Neural cell (in vitro differentiated cells): ENCODE measurements at regions not wholly inside any gene's neighbourhood (a gene's known extent, or its start where the extent isn't known, plus 50 kb on each side); places are given as distances from the start of the nearest gene placed in this dataset.

Experiments used
- H2AFZ ChIP-seq: fragments of 200-600, 300-800 bp; sonication (generic), shearing (Covaris generic); 2 replicates; pipeline ENCODE4 v1.6.0; 2014; ENCODE audit warnings: low read depth, mild to moderate bottlenecking, antibody characterized with exemption, low read length, moderate library complexity
- H3F3A ChIP-seq: fragments of 200-600 bp; shearing (Covaris generic); 2 replicates; pipeline ENCODE4 v1.6.1; 2016; ENCODE audit warnings: mild to moderate bottlenecking, moderate library complexity, mixed read lengths, antibody characterized with exemption, low read length; ENCODE audit not compliant: insufficient read depth, poor library complexity, severe bottlenecking
- H3K27ac ChIP-seq: fragments of 200-600, 300-800 bp; sonication (generic), shearing (Covaris generic); 2 replicates; pipeline ENCODE4 v1.5.1; 2014; ENCODE audit warnings: mild to moderate bottlenecking, low read length, moderate library complexity
- H3K27me3 ChIP-seq: fragments of 300-800, 200-600 bp; sonication (generic), shearing (Covaris generic); 2 replicates; pipeline ENCODE4 v1.6.0; 2014; ENCODE audit warnings: mild to moderate bottlenecking, low read depth, low read length, moderate library complexity; ENCODE audit not compliant: insufficient read depth
- H3K36me3 ChIP-seq: fragments of 300-800, 200-600 bp; sonication (generic), shearing (Covaris generic); 2 replicates; pipeline ENCODE4 v1.5.1; 2014; ENCODE audit warnings: mild to moderate bottlenecking, antibody characterized with exemption, low read length, moderate library complexity; ENCODE audit not compliant: insufficient read depth
- H3K4me2 ChIP-seq: fragments of 300-800, 200-600 bp; sonication (generic), shearing (Covaris generic); 2 replicates; pipeline ENCODE4 v1.6.0; 2014; ENCODE audit warnings: mild to moderate bottlenecking, low read length
- H3K4me3 ChIP-seq: fragments of 300-800, 200-600 bp; sonication (generic), shearing (Covaris generic); 2 replicates; pipeline ENCODE4 v1.5.1; 2014; ENCODE audit warnings: mild to moderate bottlenecking, low read length, moderate library complexity
- H3K79me2 ChIP-seq: fragments of 200-600 bp; shearing (Covaris generic); replicated peaks from 2 replicates; pipeline ENCODE4 v1.6.0; 2014; ENCODE audit warnings: mild to moderate bottlenecking, low read length, moderate library complexity; ENCODE audit not compliant: insufficient read depth
- H3K9ac ChIP-seq: fragments of 300-800, 200-600 bp; sonication (generic), shearing (Covaris generic); 2 replicates; pipeline ENCODE4 v1.6.1; 2016; ENCODE audit warnings: mild to moderate bottlenecking, low read length, mixed read lengths
- H3K9me2 ChIP-seq: fragments of 200-600 bp; shearing (Covaris generic); 2 replicates; pipeline ENCODE4 v1.6.1; 2016; ENCODE audit warnings: mild to moderate bottlenecking, low read length, mixed read lengths; ENCODE audit not compliant: insufficient read depth
- H3K9me3 ChIP-seq: fragments of 200-600, 300-800 bp; sonication (generic), shearing (Covaris generic); 2 replicates; pipeline ENCODE4 v1.6.1; 2016; ENCODE audit warnings: mild to moderate bottlenecking, mixed run types, low read length, moderate library complexity, mixed read lengths
- H4K20me1 ChIP-seq: fragments of 200-600 bp; shearing (Covaris generic); 2 replicates; pipeline ENCODE4 v1.6.1; 2016; ENCODE audit warnings: mild to moderate bottlenecking, mixed run types; ENCODE audit not compliant: insufficient read depth
- CTCF ChIP-seq: fragments of 450-650 bp; IDR thresholded peaks from 2 replicates; pipeline ENCODE4 v1.5.1; 2014; ENCODE audit warnings: antibody characterized with exemption, mild to moderate bottlenecking, moderate library complexity; ENCODE audit not compliant: poor library complexity, severe bottlenecking
- EP300 ChIP-seq: fragments of 450-650 bp; conservative IDR thresholded peaks from 2 replicates; pipeline ENCODE4 v1.6.1; 2014; ENCODE audit warnings: antibody characterized with exemption, mild to moderate bottlenecking, moderate library complexity; ENCODE audit not compliant: poor library complexity, severe bottlenecking
- EZH2 ChIP-seq: fragments of 200-600, 300-800 bp; shearing (Covaris generic), sonication (generic); IDR thresholded peaks from 2 replicates; pipeline ENCODE4 v1.6.1; 2014; ENCODE audit warnings: antibody characterized with exemption, low read length, borderline replicate concordance, mild to moderate bottlenecking; ENCODE audit not compliant: insufficient read depth, poor library complexity, severe bottlenecking
- MXI1 ChIP-seq: fragments of 450-650 bp; conservative IDR thresholded peaks from 2 replicates; pipeline ENCODE4 v1.6.1; 2014; ENCODE audit warnings: antibody characterized with exemption, mild to moderate bottlenecking; ENCODE audit not compliant: poor library complexity, severe bottlenecking
- POLR2AphosphoS5 ChIP-seq: IDR thresholded peaks from 2 replicates; pipeline ENCODE4 v1.6.1; 2012
- RAD21 ChIP-seq: fragments of 450-650 bp; conservative IDR thresholded peaks from 2 replicates; pipeline ENCODE4 v1.6.1; 2014; ENCODE audit warnings: antibody characterized with exemption, mild to moderate bottlenecking, moderate library complexity
- REST ChIP-seq: IDR thresholded peaks from 2 replicates; pipeline ENCODE4 v1.6.1; 2012; ENCODE audit warnings: borderline replicate concordance
- SMC3 ChIP-seq: fragments of 450-650 bp; conservative IDR thresholded peaks from 2 replicates; pipeline ENCODE4 v1.6.1; 2014; ENCODE audit warnings: antibody characterized with exemption, mild to moderate bottlenecking, moderate library complexity; ENCODE audit not compliant: poor library complexity
- TAF1 ChIP-seq: IDR thresholded peaks from 2 replicates; pipeline ENCODE4 v1.6.1; 2012; ENCODE audit warnings: low read depth

DNA sequence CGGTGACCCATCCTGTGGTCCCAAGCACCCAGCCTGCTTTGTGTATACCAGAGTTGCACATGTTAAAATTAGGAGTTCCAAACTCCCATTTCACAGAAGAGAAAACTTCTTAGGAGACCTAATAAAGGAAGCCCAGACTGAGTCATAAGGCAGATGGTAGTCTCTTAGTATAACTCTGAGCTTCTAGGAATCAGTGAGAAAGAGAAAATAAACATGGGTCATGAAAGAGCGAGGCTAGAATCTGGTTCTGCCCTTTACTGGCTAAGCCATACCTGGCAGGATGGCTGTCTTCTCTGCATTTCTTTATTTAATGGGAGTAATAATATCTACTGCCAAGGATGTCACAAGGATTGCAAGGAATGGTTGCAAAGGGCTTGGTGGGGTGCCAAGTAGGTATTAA, 101.2 kb upstream of the TRIB2 start:
- TF ChIP-seq EP300 (no peak), RAD21 (no peak), TAF1 (no peak), MXI1 (no peak), REST (no peak), CTCF (no peak), POLR2AphosphoS5 (no peak), EZH2 (no peak), SMC3 (no peak)
- no peak overlapping the region for H3K4me3 ChIP-seq

GRCh38 chr2:12616456-12617156, 100.1 kb upstream of the TRIB2 start:
- Histone ChIP-seq H3K4me2 (no peak overlapping the region), H3K27ac (no peak overlapping the region), H3K9me3 (no peaks in the 10 kb centered on the region), H3K79me2 (no peaks in the 10 kb centered on the region), H3K36me3 (no peaks in the 10 kb centered on the region), H4K20me1 (no peaks in the 10 kb centered on the region), H3K9ac (no peak overlapping the region), H3K9me2 (no peaks in the 10 kb centered on the region), H2AFZ (no peak overlapping the region), H3K27me3 (no peaks in the 10 kb centered on the region), H3K4me3 (no peak overlapping the region), H3F3A (no peaks in the 10 kb centered on the region)
- TF ChIP-seq TAF1 (no peak), EZH2 (no peak), POLR2AphosphoS5 (no peak), MXI1 (no peak), CTCF (no peak), RAD21 (no peak), SMC3 (no peak), EP300 (no peak), REST (no peak)

More for the DNA sequence above, 101.2 kb upstream of the TRIB2 start:
- Histone ChIP-seq H3K79me2 (no peaks in the 10 kb centered on the region), H3K9me3 (no peaks in the 10 kb centered on the region), H4K20me1 (no peaks in the 10 kb centered on the region), H3K36me3 (no peaks in the 10 kb centered on the region), H3F3A (no peaks in the 10 kb centered on the region), H3K27ac (no peak overlapping the region), H3K27me3 (no peaks in the 10 kb centered on the region), H3K4me2 (no peak overlapping the region), H3K9ac (no peak overlapping the region), H2AFZ (no peak overlapping the region), H3K9me2 (no peaks in the 10 kb centered on the region)
